Effector CD4-positive, alpha-beta T cell (primary cell): ENCODE measurements at regions not wholly inside any gene's neighbourhood (a gene's known extent, or its start where the extent isn't known, plus 50 kb on each side); places are given as distances from the start of the nearest gene placed in this dataset.

Experiments used
- DNase-seq: peaks from one replicate; pipeline ENCODE4 v3.0.0-alpha.2; 2020

- no peak for DNase-seq
Observed at GRCh38 chr2:94939349-94939748, 68.1 kb downstream of the TEKT4 start.

GRCh38 chr2:94947097-94948016, 76.1 kb downstream of the TEKT4 start:
- DNase-seq = no peak

GRCh38 chr2:94955702-94956101, 69.8 kb upstream of the MAL start:
- DNase-seq = no peak

- DNase-seq = peak; percentile 32
Observed at GRCh38 chr2:94956797-94957391, 68.6 kb upstream of the MAL start.

- no peak for DNase-seq
Observed at GRCh38 chr2:94958245-94958644, 67.3 kb upstream of the MAL start.

GRCh38 chr2:94960266-94960665, 65.2 kb upstream of the MAL start:
- no peak for DNase-seq

- DNase-seq = no peak
Observed at GRCh38 chr2:94960751-94961150, 64.8 kb upstream of the MAL start.

- DNase-seq = no peak
Observed at GRCh38 chr2:94964193-94964592, 61.3 kb upstream of the MAL start.

- no peak for DNase-seq
Observed at GRCh38 chr2:94966689-94967088, 58.8 kb upstream of the MAL start.

- DNase-seq = no peak
Observed at GRCh38 chr2:94970353-94970752, 55.2 kb upstream of the MAL start.
